NCI-H2029 treated with DMSO at 0.1 percent for 48 hours (cell line): ENCODE measurements at regions not wholly inside any gene's neighbourhood (a gene's known extent, or its start where the extent isn't known, plus 50 kb on each side); places are given as distances from the start of the nearest gene placed in this dataset.
"Not testable (repeated sequence)": the region's sequence is repeated elsewhere in the genome, so short reads cannot be mapped to it uniquely, and the experiment has no call there.

Experiments
- DNase-seq: peaks from one replicate; lab custom pipeline; 2025; lab: John Stamatoyannopoulos, UW

- DNase-seq: no peak
These were observed 168.4 kb downstream of the ZIC4 start for GRCh38 chr3:147237991-147238390.

GRCh38 chr3:147231980-147232379 lies 174.4 kb downstream of the ZIC4 start:
- DNase-seq: not testable (repeated sequence)

- no peak for DNase-seq
These were observed 175.2 kb downstream of the ZIC4 start for GRCh38 chr3:147231111-147231510.

GRCh38 chr3:147222291-147222690 lies 184.1 kb downstream of the ZIC4 start:
- no peak for DNase-seq

- DNase-seq: no peak
These were observed 187.4 kb downstream of the ZIC4 start for GRCh38 chr3:147218965-147219364.

GRCh38 chr3:147216143-147216673 lies 190.1 kb downstream of the ZIC4 start:
- DNase-seq: no peak

GRCh38 chr3:147215660-147216059 lies 190.7 kb downstream of the ZIC4 start:
- DNase-seq: no peak

GRCh38 chr3:147213633-147214032 lies 192.7 kb downstream of the ZIC4 start:
- no peak for DNase-seq

GRCh38 chr3:147210676-147211075 lies 195.7 kb downstream of the ZIC4 start:
- no peak for DNase-seq

- no peak for DNase-seq
These were observed 205.3 kb downstream of the ZIC4 start for GRCh38 chr3:147201086-147201485.

GRCh38 chr3:147200545-147200944 lies 205.8 kb downstream of the ZIC4 start:
- no peak for DNase-seq

- DNase-seq: no peak
These were observed 208.6 kb downstream of the ZIC4 start for GRCh38 chr3:147197739-147198138.

GRCh38 chr3:147195887-147196286 lies 210.5 kb downstream of the ZIC4 start:
- DNase-seq: no peak

GRCh38 chr3:147191795-147192385 lies 214.5 kb downstream of the ZIC4 start:
- DNase-seq: peak; percentile 5

- no peak for DNase-seq
These were observed 217.3 kb downstream of the ZIC4 start for GRCh38 chr3:147189016-147189415.

GRCh38 chr3:147187687-147188086 lies 218.7 kb downstream of the ZIC4 start:
- no peak for DNase-seq

- DNase-seq: no peak
These were observed 220.6 kb downstream of the ZIC4 start for GRCh38 chr3:147185781-147186180.

- DNase-seq: no peak
These were observed 221.5 kb downstream of the ZIC4 start for GRCh38 chr3:147184794-147185193.

- DNase-seq: no peak
These were observed 233.1 kb downstream of the ZIC4 start for GRCh38 chr3:147173257-147173656.

- no peak for DNase-seq
These were observed 243.6 kb downstream of the ZIC4 start for GRCh38 chr3:147162743-147163142.

GRCh38 chr3:147161833-147162232 lies 244.5 kb downstream of the ZIC4 start:
- no peak for DNase-seq

GRCh38 chr3:147160984-147161383 lies 245.4 kb downstream of the ZIC4 start:
- DNase-seq: no peak

GRCh38 chr3:147159141-147159540 lies 247.2 kb downstream of the ZIC4 start:
- DNase-seq: no peak

- DNase-seq: no peak
These were observed 248.7 kb downstream of the ZIC4 start for GRCh38 chr3:147157631-147158030.
